ENCODE measurements at regions not wholly inside any gene's neighbourhood (a gene's known extent, or its start where the extent isn't known, plus 50 kb on each side); places are given as distances from the start of the nearest gene placed in this dataset.

- ATAC-seq (no peak), DNase-seq (no peak)
- Mint-ChIP-seq H3K36me3 (no peaks in the 10 kb centered on the region), H3K9me3 (peaks cover 6 to 10% of the 10 kb centered on the region in 2 donors), H3K4me1 (no peaks in the 10 kb centered on the region), H3K4me3 (no peak overlapping the region), H3K27me3 (ENCODE audit: low read depth in 2 of 2) (no peaks in the 10 kb centered on the region), H3K27ac (no peak overlapping the region)
- Histone ChIP-seq H3K27me3 (ENCODE audit: control insufficient read depth, insufficient read depth, low read length) (no peaks in the 10 kb centered on the region), H3K36me3 (ENCODE audit: control insufficient read depth, insufficient read depth, low read length) (no peaks in the 10 kb centered on the region), H3K9me3 (ENCODE audit: control insufficient read depth, insufficient read depth, low read length) (no peaks in the 10 kb centered on the region), H3K27ac (ENCODE audit: low read length) (no peak overlapping the region), H3K4me3 (ENCODE audit: low read length) (no peak overlapping the region), H3K4me1 (ENCODE audit: control insufficient read depth, insufficient read depth, low read length) (no peaks in the 10 kb centered on the region)
- TF ChIP-seq, protein P1, sequence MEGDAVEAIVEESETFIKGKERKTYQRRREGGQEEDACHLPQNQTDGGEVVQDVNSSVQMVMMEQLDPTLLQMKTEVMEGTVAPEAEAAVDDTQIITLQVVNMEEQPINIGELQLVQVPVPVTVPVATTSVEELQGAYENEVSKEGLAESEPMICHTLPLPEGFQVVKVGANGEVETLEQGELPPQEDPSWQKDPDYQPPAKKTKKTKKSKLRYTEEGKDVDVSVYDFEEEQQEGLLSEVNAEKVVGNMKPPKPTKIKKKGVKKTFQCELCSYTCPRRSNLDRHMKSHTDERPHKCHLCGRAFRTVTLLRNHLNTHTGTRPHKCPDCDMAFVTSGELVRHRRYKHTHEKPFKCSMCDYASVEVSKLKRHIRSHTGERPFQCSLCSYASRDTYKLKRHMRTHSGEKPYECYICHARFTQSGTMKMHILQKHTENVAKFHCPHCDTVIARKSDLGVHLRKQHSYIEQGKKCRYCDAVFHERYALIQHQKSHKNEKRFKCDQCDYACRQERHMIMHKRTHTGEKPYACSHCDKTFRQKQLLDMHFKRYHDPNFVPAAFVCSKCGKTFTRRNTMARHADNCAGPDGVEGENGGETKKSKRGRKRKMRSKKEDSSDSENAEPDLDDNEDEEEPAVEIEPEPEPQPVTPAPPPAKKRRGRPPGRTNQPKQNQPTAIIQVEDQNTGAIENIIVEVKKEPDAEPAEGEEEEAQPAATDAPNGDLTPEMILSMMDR (IDR thresholded peaks at IDR 0.05), result no peak
- intact Hi-C loops (cut with micrococcal nuclease), result no loop called here
- WGBS (ENCODE audit: insufficient coverage), result 89% methylated on average over 3 of the region's 3 CpGs
Measured at GRCh38 chr2:210818473-210818872, 262.1 kb downstream of the CPS1 start.

DNA sequence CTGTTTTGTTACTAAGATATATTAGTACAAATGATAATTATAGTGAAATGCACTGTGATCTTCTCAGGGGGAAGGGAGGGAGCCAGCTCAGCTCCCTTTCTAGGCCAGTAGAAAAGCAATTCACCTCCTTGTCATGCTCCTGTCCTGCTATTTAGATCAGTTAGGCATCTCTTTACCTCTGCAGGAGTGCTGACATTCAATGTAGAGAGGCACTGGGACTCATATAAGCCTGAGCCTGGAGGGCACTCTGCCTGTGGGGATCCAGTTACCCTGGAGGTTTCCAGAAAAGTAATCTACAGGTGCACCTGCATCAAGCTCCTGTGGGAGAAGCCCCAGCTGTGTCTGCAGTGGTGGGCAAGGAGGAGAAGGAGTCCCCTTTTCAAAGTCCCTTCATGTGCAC is 277.0 kb downstream of the CPS1 start:
- H3K9me3 Mint-ChIP-seq, result peaks cover 8 to 22% of the 10 kb centered on the region in 2 donors
- intact Hi-C loops (cut with micrococcal nuclease), result no loop called here
- H3K27me3 Mint-ChIP-seq (ENCODE audit: low read depth in 2 of 2), result no peaks in the 10 kb centered on the region
- H3K4me1 ChIP-seq (ENCODE audit: control insufficient read depth, insufficient read depth, low read length), result no peaks in the 10 kb centered on the region
- no peaks in the 10 kb centered on the region for H3K4me1 Mint-ChIP-seq
- no peak overlapping the region for H3K27ac ChIP-seq (ENCODE audit: low read length)
- no peak overlapping the region for H3K4me3 Mint-ChIP-seq
- H3K36me3 Mint-ChIP-seq, result peaks cover 7% of the 10 kb centered on the region
- no peaks in the 10 kb centered on the region for H3K36me3 ChIP-seq (ENCODE audit: control insufficient read depth, insufficient read depth, low read length)
- no peak for ATAC-seq
- TF ChIP-seq, protein P1 (IDR thresholded peaks at IDR 0.05), result no peak
- no peak for DNase-seq
- no peak overlapping the region for H3K27ac Mint-ChIP-seq
- peaks cover 6% of the 10 kb centered on the region for H3K9me3 ChIP-seq (ENCODE audit: control insufficient read depth, insufficient read depth, low read length)
- H3K4me3 ChIP-seq (ENCODE audit: low read length), result no peak overlapping the region
- no peaks in the 10 kb centered on the region for H3K27me3 ChIP-seq (ENCODE audit: control insufficient read depth, insufficient read depth, low read length)

GRCh38 chr2:210839034-210839433 is 282.6 kb downstream of the CPS1 start:
- intact Hi-C loops (cut with micrococcal nuclease), result no loop called here
- Mint-ChIP-seq H3K4me3 (no peak overlapping the region), H3K9me3 (peaks cover 15 to 20% of the 10 kb centered on the region in 2 donors), H3K27ac (no peak overlapping the region), H3K36me3 (no peaks in the 10 kb centered on the region), H3K27me3 (ENCODE audit: low read depth in 2 of 2) (no peaks in the 10 kb centered on the region), H3K4me1 (no peaks in the 10 kb centered on the region)
- H3K9me3 ChIP-seq (ENCODE audit: control insufficient read depth, insufficient read depth, low read length), result peaks cover 2% of the 10 kb centered on the region
- no peak overlapping the region for H3K27ac ChIP-seq (ENCODE audit: low read length)
- no peak overlapping the region for H3K4me3 ChIP-seq (ENCODE audit: low read length)
- DNase-seq (no peak), ATAC-seq (no peak)
- 88% methylated on average over 4 of the region's 4 CpGs for WGBS (ENCODE audit: insufficient coverage)
- no peaks in the 10 kb centered on the region for H3K36me3 ChIP-seq (ENCODE audit: control insufficient read depth, insufficient read depth, low read length)
- no peaks in the 10 kb centered on the region for H3K4me1 ChIP-seq (ENCODE audit: control insufficient read depth, insufficient read depth, low read length)
- no peaks in the 10 kb centered on the region for H3K27me3 ChIP-seq (ENCODE audit: control insufficient read depth, insufficient read depth, low read length)
- TF ChIP-seq, protein P1 (IDR thresholded peaks at IDR 0.05), result no peak

DNA sequence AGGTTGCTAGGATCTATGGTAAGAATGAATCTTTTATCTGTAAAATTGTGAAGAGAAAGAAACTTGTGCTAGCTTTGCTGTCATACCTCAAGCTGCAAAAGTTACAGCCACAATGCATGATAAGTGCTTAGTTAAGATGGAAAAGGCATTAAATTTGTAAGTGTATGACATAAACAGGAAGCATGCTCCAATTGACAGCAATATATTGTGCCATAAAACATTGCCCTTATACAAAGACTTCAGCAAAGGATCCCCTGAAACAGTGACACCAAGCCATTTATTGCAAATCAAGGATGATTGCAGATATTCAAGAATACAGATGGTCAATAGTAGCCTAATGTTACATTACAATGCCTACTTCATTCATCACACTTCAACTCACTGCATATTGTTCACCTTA is 283.1 kb downstream of the CPS1 start:
- Mint-ChIP-seq H3K27me3 (ENCODE audit: low read depth in 2 of 2) (no peaks in the 10 kb centered on the region), H3K4me3 (no peak overlapping the region), H3K36me3 (no peaks in the 10 kb centered on the region), H3K4me1 (no peaks in the 10 kb centered on the region), H3K27ac (no peak overlapping the region), H3K9me3 (peaks cover 13 to 17% of the 10 kb centered on the region in 2 donors)
- DNase-seq, result no peak
- Histone ChIP-seq H3K9me3 (ENCODE audit: control insufficient read depth, insufficient read depth, low read length) (peaks cover 2% of the 10 kb centered on the region), H3K27ac (ENCODE audit: low read length) (no peak overlapping the region), H3K36me3 (ENCODE audit: control insufficient read depth, insufficient read depth, low read length) (no peaks in the 10 kb centered on the region), H3K4me3 (ENCODE audit: low read length) (no peak overlapping the region), H3K27me3 (ENCODE audit: control insufficient read depth, insufficient read depth, low read length) (no peaks in the 10 kb centered on the region), H3K4me1 (ENCODE audit: control insufficient read depth, insufficient read depth, low read length) (no peaks in the 10 kb centered on the region)
- intact Hi-C loops (cut with micrococcal nuclease), result no loop called here
- TF ChIP-seq, protein P1 (IDR thresholded peaks at IDR 0.05), result no peak
- no peak for ATAC-seq
